H1 (cell line): ENCODE measurements at regions not wholly inside any gene's neighbourhood (a gene's known extent, or its start where the extent isn't known, plus 50 kb on each side); places are given as distances from the start of the nearest gene placed in this dataset.

Source experiments
- CTCF ChIA-PET: fragments of 300-600 bp; sonication (Branson Sonifier 250); formaldehyde crosslinking; loops from one replicate; lab custom pipeline; 2021; ENCODE audit not compliant: partially characterized antibody; lab: Charles Lee
- POLR2A ChIA-PET: fragments of 300-600 bp; sonication (Branson Sonifier 250); formaldehyde crosslinking; loops from one replicate; lab custom pipeline; 2021; ENCODE audit warnings: inconsistent platforms; ENCODE audit not compliant: partially characterized antibody; lab: Charles Lee
- DNase-seq, 2 experiments: peaks; one replicate each; pipeline versions ENCODE4 v3.0.0 to v3.0.0-alpha.2; 2010 to 2022; ENCODE audit warnings: low spot score in 2 of 2, low read depth in 1 of 2, mixed read lengths in 1 of 2
- FAIRE-seq: peaks from 2 replicates; lab custom pipeline; 2011; peaks lifted over from hg19 to GRCh38; lab: Jason Lieb, UNC
- H2AFZ ChIP-seq: 2 replicates; pipeline ENCODE4 v1.8.1; 2012; ENCODE audit warnings: low read length, inconsistent platforms
- H2AK5ac ChIP-seq: 2 replicates; pipeline ENCODE4 v1.6.1; 2013; ENCODE audit warnings: low read depth, low read length
- H2BK120ac ChIP-seq: replicated peaks from 2 replicates; pipeline ENCODE3; 2013; ENCODE audit warnings: low read depth, low read length, inconsistent platforms
- H2BK12ac ChIP-seq: 2 replicates; pipeline ENCODE4 v1.6.1; 2013; ENCODE audit warnings: low read depth, low read length
- H2BK15ac ChIP-seq: 2 replicates; pipeline ENCODE4 v1.6.1; 2013; ENCODE audit warnings: low read length
- H2BK20ac ChIP-seq: 2 replicates; pipeline ENCODE4 v1.6.1; 2013; ENCODE audit warnings: low read length
- H2BK5ac ChIP-seq: 2 replicates; pipeline ENCODE4 v1.6.1; 2013; ENCODE audit warnings: low read depth, low read length
- H3K14ac ChIP-seq: 2 replicates; pipeline ENCODE4 v1.6.1; 2013; ENCODE audit warnings: inconsistent platforms; ENCODE audit not compliant: insufficient read length
- H3K18ac ChIP-seq: 2 replicates; pipeline ENCODE4 v1.6.1; 2013; ENCODE audit warnings: low read length; ENCODE audit errors: extremely low read depth
- H3K23ac ChIP-seq: 2 replicates; pipeline ENCODE4 v1.6.1; 2013; ENCODE audit warnings: inconsistent platforms; ENCODE audit not compliant: insufficient read length
- H3K23me2 ChIP-seq: 2 replicates; pipeline ENCODE4 v1.6.1; 2013; ENCODE audit warnings: low read depth, low read length
- H3K27ac ChIP-seq: 2 replicates; pipeline ENCODE4 v1.6.1; 2011; ENCODE audit warnings: low read depth, low read length, inconsistent platforms
- H3K27me3 ChIP-seq, 4 experiments: replicated peaks in 1 of 4; 1 replicate in 1 of 4; 2 replicates in 3 of 4; pipeline versions ENCODE4 v1.6.1 to v1.8.1; 2011 to 2013; ENCODE audit warnings: low read length in 3 of 4, mild to moderate bottlenecking in 3 of 4, inconsistent platforms in 2 of 4, mixed read lengths in 2 of 4, moderate library complexity in 1 of 4; ENCODE audit not compliant: control insufficient read depth in 3 of 4, insufficient read depth in 3 of 4; ENCODE audit errors: extremely low read depth in 1 of 4
- H3K36me3 ChIP-seq, 4 experiments: 2 replicates each; pipeline versions ENCODE4 v1.6.1 to v1.8.1; 2011 to 2013; ENCODE audit warnings: mild to moderate bottlenecking in 4 of 4, low read length in 3 of 4, moderate library complexity in 2 of 4, control low read depth in 1 of 4, inconsistent platforms in 1 of 4; ENCODE audit not compliant: insufficient read depth in 4 of 4, control insufficient read depth in 2 of 4
- H3K4ac ChIP-seq: replicated peaks from 2 replicates; pipeline ENCODE3; 2013; ENCODE audit warnings: low read length, low read depth, mixed read lengths, inconsistent platforms; ENCODE audit not compliant: insufficient read length
- H3K4me1 ChIP-seq, 4 experiments: replicated peaks in 1 of 4; 1 replicate in 1 of 4; 2 replicates in 3 of 4; pipeline versions ENCODE4 v1.6.1 to v1.8.1; 2011 to 2013; ENCODE audit warnings: low read length in 3 of 4, inconsistent platforms in 2 of 4, mixed read lengths in 1 of 4; ENCODE audit not compliant: insufficient read depth in 4 of 4, control insufficient read depth in 3 of 4
- H3K4me2 ChIP-seq, 2 experiments: 2 replicates each; pipeline versions ENCODE4 v1.6.1 to v1.8.1; 2011 to 2013; ENCODE audit warnings: low read depth in 2 of 2, low read length in 2 of 2, control low read depth in 1 of 2, inconsistent platforms in 1 of 2, mild to moderate bottlenecking in 1 of 2; ENCODE audit not compliant: insufficient read depth in 1 of 2
- H3K4me3 ChIP-seq, 4 experiments: fragments of 200-600, 300-600 bp in 1 of 4; sonication (generic), shearing (Covaris generic), sonication (Bioruptor Twin) in 1 of 4; 2 replicates each; pipeline versions ENCODE4 v1.5.1 to v1.8.1; 2011 to 2016; ENCODE audit warnings: low read length in 4 of 4, low read depth in 3 of 4, control low read depth in 2 of 4, inconsistent platforms in 2 of 4, mild to moderate bottlenecking in 2 of 4, mixed read lengths in 1 of 4, moderate library complexity in 1 of 4; ENCODE audit not compliant: insufficient read depth in 2 of 4; ENCODE audit errors: extremely low read depth in 1 of 4
- H3K56ac ChIP-seq: replicated peaks from 2 replicates; pipeline ENCODE3; 2013; ENCODE audit warnings: low read depth, mild to moderate bottlenecking, mixed read lengths, low read length, inconsistent platforms; ENCODE audit not compliant: insufficient read length
- H3K79me1 ChIP-seq: 2 replicates; pipeline ENCODE4 v1.6.1; 2013; ENCODE audit warnings: low read depth, low read length, control low read depth
- H3K79me2 ChIP-seq, 2 experiments: 2 replicates each; pipeline versions ENCODE4 v1.6.1 to v1.8.1; 2012 to 2013; ENCODE audit warnings: low read length in 2 of 2, mild to moderate bottlenecking in 2 of 2, inconsistent platforms in 1 of 2; ENCODE audit not compliant: insufficient read depth in 2 of 2, control insufficient read depth in 1 of 2
- H3K9ac ChIP-seq, 4 experiments: replicated peaks in 1 of 4; 1 replicate in 1 of 4; 2 replicates in 3 of 4; pipeline versions ENCODE4 v1.6.1 to v1.8.1; 2011 to 2013; ENCODE audit warnings: low read depth in 3 of 4, low read length in 3 of 4, control low read depth in 2 of 4, mild to moderate bottlenecking in 2 of 4, moderate library complexity in 2 of 4, inconsistent platforms in 1 of 4; ENCODE audit errors: extremely low read depth in 1 of 4
- H3K9me3 ChIP-seq, 2 experiments: 2 replicates each; pipeline versions ENCODE4 v1.6.1 to v1.8.1; 2012 to 2013; ENCODE audit warnings: mild to moderate bottlenecking in 2 of 2, moderate library complexity in 2 of 2, control low read depth in 1 of 2, inconsistent platforms in 1 of 2, low read depth in 1 of 2, low read length in 1 of 2, mixed read lengths in 1 of 2; ENCODE audit not compliant: insufficient read depth in 2 of 2
- H4K20me1 ChIP-seq, 2 experiments: replicated peaks in 1 of 2; 2 replicates each; pipeline versions ENCODE3 to v1.8.1; 2011 to 2013; ENCODE audit warnings: inconsistent platforms in 2 of 2, low read length in 2 of 2, mild to moderate bottlenecking in 1 of 2; ENCODE audit not compliant: insufficient read depth in 2 of 2, control insufficient read depth in 1 of 2
- H4K5ac ChIP-seq: 2 replicates; pipeline ENCODE4 v1.6.1; 2013; ENCODE audit warnings: low read length, low read depth, mixed read lengths, inconsistent platforms; ENCODE audit not compliant: insufficient read length
- H4K8ac ChIP-seq: 2 replicates; pipeline ENCODE4 v1.8.0; 2013; ENCODE audit warnings: mild to moderate bottlenecking, moderate library complexity, low read length, inconsistent platforms; ENCODE audit not compliant: insufficient read depth; ENCODE audit errors: extremely low read depth
- H4K91ac ChIP-seq: replicated peaks from 2 replicates; pipeline ENCODE3; 2013; ENCODE audit warnings: low read length, mixed read lengths, inconsistent platforms; ENCODE audit not compliant: insufficient read length
- SP2 ChIP-seq: IDR thresholded peaks from 2 replicates; pipeline ENCODE4 v1.6.1; 2012; ENCODE audit warnings: mild to moderate bottlenecking, low read length, inconsistent platforms
- WGBS, 2 experiments: shearing (Covaris generic) in 1 of 2; methylation state at CpG; one replicate each; pipeline versions ENCODE4 v1.1.6 to v1.1.7; 2013 to 2015; ENCODE audit warnings: low lambda C conversion rate in 2 of 2, mixed read lengths in 2 of 2, inconsistent platforms in 1 of 2, low coverage in 1 of 2, missing lambda C conversion rate in 1 of 2; ENCODE audit not compliant: insufficient replicate concordance in 2 of 2, insufficient coverage in 1 of 2, insufficient read length in 1 of 2; ENCODE audit errors: extremely low coverage in 1 of 2, missing lambda C conversion rate in 1 of 2; 5-methylcytosine and 5-hydroxymethylcytosine counted together

DNA sequence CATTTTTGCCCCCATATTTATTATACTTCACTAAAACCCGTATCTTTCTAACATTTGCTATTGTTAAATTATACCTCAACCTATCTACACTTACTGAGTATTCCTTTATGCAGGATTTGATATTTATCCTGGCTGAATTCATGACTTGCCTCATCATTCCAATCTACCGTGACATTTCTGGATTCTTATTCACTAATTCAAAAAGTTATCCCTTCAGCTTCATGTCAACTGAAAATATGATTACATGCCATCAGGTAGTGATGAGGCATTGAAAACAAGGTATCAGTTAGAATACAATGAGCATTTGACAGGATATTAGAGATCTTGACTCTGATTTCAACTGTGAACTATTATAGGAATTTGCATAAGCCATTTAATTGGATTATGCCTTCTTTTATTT is 2171.9 kb upstream of the WWC1 start:
- no peak overlapping the region for H2BK120ac ChIP-seq
- no peak overlapping the region for H2BK12ac ChIP-seq

More for the DNA sequence above, 2171.9 kb upstream of the WWC1 start:
- no peak overlapping the region for H3K23ac ChIP-seq
- H2BK15ac ChIP-seq: no peak overlapping the region
- no peak for TF ChIP-seq SP2
- H3K18ac ChIP-seq: no peak overlapping the region
- H3K79me1 ChIP-seq: no peaks in the 10 kb centered on the region
- H3K4me2 ChIP-seq: no peak overlapping the region
- no peak overlapping the region for H2AFZ ChIP-seq
- H4K91ac ChIP-seq: no peak overlapping the region
- no peaks in the 10 kb centered on the region for H4K20me1 ChIP-seq
- no peaks in the 10 kb centered on the region for H3K36me3 ChIP-seq
- ChIA-PET CTCF (no interaction called here), POLR2A (no interaction called here)
- no peak overlapping the region for H3K9ac ChIP-seq
- H3K56ac ChIP-seq: no peak overlapping the region
- no peak overlapping the region for H2AK5ac ChIP-seq
- no peak overlapping the region for H4K8ac ChIP-seq
- no peaks in the 10 kb centered on the region for H3K4me1 ChIP-seq
- WGBS, 2 experiments: 93 to 100% methylated on average over 1 to 2 of the region's 2 CpGs
- no peaks in the 10 kb centered on the region for H3K79me2 ChIP-seq
- H4K5ac ChIP-seq: no peak overlapping the region
- no peak overlapping the region for H3K14ac ChIP-seq
- H3K4me3 ChIP-seq: no peak overlapping the region
- H3K9me3 ChIP-seq: no peaks in the 10 kb centered on the region
- FAIRE-seq (no peak), DNase-seq (no peak)
- H2BK5ac ChIP-seq: no peak overlapping the region
- H3K23me2 ChIP-seq: no peaks in the 10 kb centered on the region
- no peak overlapping the region for H3K27ac ChIP-seq
- H2BK20ac ChIP-seq: no peak overlapping the region
- H3K27me3 ChIP-seq: no peaks in the 10 kb centered on the region
- no peak overlapping the region for H3K4ac ChIP-seq
